Esophagus muscularis mucosa (tissue), 4 donors: ENCODE measurements at regions not wholly inside any gene's neighbourhood (a gene's known extent, or its start where the extent isn't known, plus 50 kb on each side); places are given as distances from the start of the nearest gene placed in this dataset.

ENCODE experiments used
- DNase-seq: peaks from one replicate; pipeline ENCODE4 v3.0.0-alpha.2; 2017; ENCODE audit errors: extremely low spot score
- H3K27ac ChIP-seq, 4 donors: fragments of 200-600 bp; sonication (generic); replicated peaks in 1 of 4; 1 replicate in 3 of 4; 2 replicates in 1 of 4; pipeline ENCODE4 v1.5.1; 2016 to 2019; ENCODE audit warnings: mild to moderate bottlenecking in 1 of 4
- H3K27me3 ChIP-seq, 4 donors: fragments of 200-600 bp; sonication (generic); one replicate each; pipeline versions ENCODE4 v1.5.1 to v1.6.0; 2016 to 2019
- H3K36me3 ChIP-seq, 4 donors: fragments of 200-600 bp; sonication (generic); one replicate each; pipeline ENCODE4 v1.5.1; 2016 to 2019
- H3K4me1 ChIP-seq, 4 donors: fragments of 200-600 bp; sonication (generic); one replicate each; pipeline ENCODE4 v1.5.1; 2016 to 2019
- H3K4me3 ChIP-seq, 4 donors: fragments of 200-600 bp; sonication (generic); 1 replicate in 2 of 4; 2 replicates in 2 of 4; pipeline ENCODE4 v1.5.1; 2016 to 2019; ENCODE audit warnings: mild to moderate bottlenecking in 4 of 4, moderate library complexity in 1 of 4
- H3K9me3 ChIP-seq, 4 donors: fragments of 200-600 bp; sonication (generic); 1 replicate in 3 of 4; 2 replicates in 1 of 4; pipeline ENCODE4 v1.5.1; 2016 to 2019
- CTCF ChIP-seq, 3 experiments: fragments of 200-600 bp in 2 of 3; fragments of 450-650 bp in 1 of 3; sonication (generic) in 2 of 3; IDR thresholded peaks; one replicate each; pipeline ENCODE4 v1.5.1; 2017 to 2019; ENCODE audit warnings: antibody characterized with exemption in 3 of 3, mild to moderate bottlenecking in 2 of 3, moderate library complexity in 1 of 3
- EP300 ChIP-seq: sonication (generic); formaldehyde crosslinking; IDR thresholded peaks from one replicate; pipeline ENCODE4 v1.6.1; 2017; ENCODE audit warnings: antibody characterized with exemption
- POLR2A ChIP-seq: fragments of 450-650 bp; IDR thresholded peaks from one replicate; pipeline ENCODE4 v1.6.1; 2017; ENCODE audit warnings: antibody characterized with exemption, moderate library complexity, mild to moderate bottlenecking, low read depth
- POLR2AphosphoS5 ChIP-seq, 2 donors: sonication (generic); formaldehyde crosslinking; IDR thresholded peaks; one replicate each; pipeline ENCODE4 v1.6.1; 2017; ENCODE audit warnings: antibody characterized with exemption in 2 of 2
- WGBS: methylation state at CpG from one replicate; pipeline ENCODE4 v1.1.5; 2018; 5-methylcytosine and 5-hydroxymethylcytosine counted together
- intact Hi-C: fragments of 100-400 bp; cut with DNase I; formaldehyde crosslinking; loops from one replicate; pipeline ENCODE4 v1.15.1; 2023

GRCh38 chr4:114208574-114209151 lies 229.2 kb upstream of the ARSJ start:
- Histone ChIP-seq H3K4me1 (peaks cover 0 to 11% (median 0%) of the 10 kb centered on the region in 4 donors), H3K9me3 (no peaks in the 10 kb centered on the region), H3K4me3 (no peak overlapping the region), H3K27ac (no peak overlapping the region), H3K36me3 (no peaks in the 10 kb centered on the region), H3K27me3 (no peaks in the 10 kb centered on the region)
- intact Hi-C loops, result loop anchor here (5.0 kb wide), 1 partner anchor 169 kb away; no protein-coding TSS in a partner anchor
- no peak for DNase-seq
- WGBS, result 29% methylated on average over 3 of the region's 3 CpGs
- TF ChIP-seq CTCF (IDR thresholded peaks at IDR 0.05) (peak in 2 of 3 experiments; percentile 12 to 19), POLR2A (no peak)

GRCh38 chr4:114209584-114209983 lies 230.1 kb upstream of the ARSJ start:
- Histone ChIP-seq H3K9me3 (no peaks in the 10 kb centered on the region), H3K36me3 (no peaks in the 10 kb centered on the region), H3K27ac (no peak overlapping the region), H3K4me3 (no peak overlapping the region), H3K4me1 (peaks cover 0 to 11% (median 0%) of the 10 kb centered on the region in 4 donors), H3K27me3 (no peaks in the 10 kb centered on the region)
- TF ChIP-seq CTCF (IDR thresholded peaks at IDR 0.05) (no peak), POLR2AphosphoS5 (IDR thresholded peaks at IDR 0.05) (no peak), EP300 (no peak), POLR2A (no peak)
- no peak for DNase-seq
- intact Hi-C loops, result loop anchor here (5.0 kb wide), 1 partner anchor 168 kb away; no protein-coding TSS in a partner anchor

- intact Hi-C loops, result no loop called here
- H3K27me3 ChIP-seq, result no peaks in the 10 kb centered on the region
- peaks cover 0 to 11% (median 0%) of the 10 kb centered on the region in 4 donors for H3K4me1 ChIP-seq
- H3K9me3 ChIP-seq, result no peaks in the 10 kb centered on the region
- no peak overlapping the region for H3K27ac ChIP-seq
- DNase-seq, result no peak
- H3K4me3 ChIP-seq, result no peak overlapping the region
- TF ChIP-seq EP300 (no peak), POLR2AphosphoS5 (IDR thresholded peaks at IDR 0.05) (no peak), CTCF (IDR thresholded peaks at IDR 0.05) (no peak), POLR2A (no peak)
- H3K36me3 ChIP-seq, result no peaks in the 10 kb centered on the region
- 98% methylated on average over 3 of the region's 3 CpGs for WGBS
These were observed 232.1 kb upstream of the ARSJ start for GRCh38 chr4:114211556-114211955.

GRCh38 chr4:114217150-114217817 lies 237.8 kb upstream of the ARSJ start:
- Histone ChIP-seq H3K27ac (no peak overlapping the region), H3K4me1 (no peaks in the 10 kb centered on the region), H3K36me3 (no peaks in the 10 kb centered on the region), H3K27me3 (no peaks in the 10 kb centered on the region), H3K9me3 (no peaks in the 10 kb centered on the region), H3K4me3 (no peak overlapping the region)
- no peak for DNase-seq
- intact Hi-C loops, result no loop called here
- WGBS, result 91% methylated on average over 8 of the region's 10 CpGs
- no peak for TF ChIP-seq EP300
- TF ChIP-seq POLR2AphosphoS5 (IDR thresholded peaks at IDR 0.05), result no peak
- no peak for TF ChIP-seq CTCF (IDR thresholded peaks at IDR 0.05)
- TF ChIP-seq POLR2A, result no peak
